ENCODE measurements at regions not wholly inside any gene's neighbourhood (a gene's known extent, or its start where the extent isn't known, plus 50 kb on each side); places are given as distances from the start of the nearest gene placed in this dataset.

- H2BK20ac ChIP-seq (ENCODE audit: low read length) = no peak overlapping the region
- H3K14ac ChIP-seq (ENCODE audit: insufficient read length) = no peak overlapping the region
- H4K5ac ChIP-seq (ENCODE audit: insufficient read length, low read depth, low read length) = no peak overlapping the region
- H3K23me2 ChIP-seq (ENCODE audit: low read depth, low read length) = no peaks in the 10 kb centered on the region
- DNase-seq (ENCODE audit: low read depth in 1 of 2, low spot score in 2 of 2) (no peak), FAIRE-seq (no peak)
- H3K18ac ChIP-seq (ENCODE audit: extremely low read depth, low read length) = no peak overlapping the region
- TF ChIP-seq FOSL1 (IDR thresholded peaks at IDR 0.05; ENCODE audit: insufficient read depth, low read depth, low read length) = no peak
- no peak for TF ChIP-seq GABPA (IDR thresholded peaks at IDR 0.05; ENCODE audit: borderline replicate concordance, insufficient read depth, low read length)
- no peak for TF ChIP-seq PHF8 (conservative IDR thresholded peaks at IDR 0.05; ENCODE audit: low read depth, low read length)
- peaks cover 0 to 10% of the 10 kb centered on the region in 2 experiments; a peak in 1 of 4 replicates for H3K9me3 ChIP-seq (ENCODE audit: insufficient read depth in 2 of 2, low read depth in 1 of 2, low read length in 1 of 2)
- H2BK5ac ChIP-seq (ENCODE audit: low read depth, low read length) = no peak overlapping the region
- no peak overlapping the region for H2BK12ac ChIP-seq (ENCODE audit: low read depth, low read length)
- WGBS, 2 experiments (ENCODE audit: extremely low coverage in 1 of 2, insufficient coverage in 1 of 2, insufficient read length in 1 of 2, insufficient replicate concordance in 2 of 2, low coverage in 1 of 2, low lambda C conversion rate in 2 of 2, missing lambda C conversion rate in 1 of 2) = 90% methylated on average over 3 of the region's 3 CpGs; no CpG with 5 or more reads in 1 of the 2 experiments
- no peak overlapping the region for H3K56ac ChIP-seq (replicated peaks; ENCODE audit: insufficient read length, low read depth, low read length)
- no peak overlapping the region for H3K9ac ChIP-seq (replicated peaks in 1 of 4; ENCODE audit: extremely low read depth in 1 of 4, low read depth in 3 of 4, low read length in 3 of 4)
- H3K23ac ChIP-seq (ENCODE audit: insufficient read length) = no peak overlapping the region
- no peak overlapping the region for H2AFZ ChIP-seq (ENCODE audit: low read length)
- no peak overlapping the region for H3K4me2 ChIP-seq (ENCODE audit: insufficient read depth in 1 of 2, low read depth in 2 of 2, low read length in 2 of 2)
- H3K4ac ChIP-seq (replicated peaks; ENCODE audit: insufficient read length, low read depth, low read length) = no peak overlapping the region
- no peak overlapping the region for H2BK15ac ChIP-seq (ENCODE audit: low read length)
- H2BK120ac ChIP-seq (replicated peaks; ENCODE audit: low read depth, low read length) = no peak overlapping the region
- no peaks in the 10 kb centered on the region for H3K27me3 ChIP-seq (replicated peaks in 1 of 4; ENCODE audit: control insufficient read depth in 3 of 4, extremely low read depth in 1 of 4, insufficient read depth in 3 of 4, low read length in 3 of 4)
- no peak overlapping the region for H3K27ac ChIP-seq (ENCODE audit: low read depth, low read length)
- H2AK5ac ChIP-seq (ENCODE audit: low read depth, low read length) = no peak overlapping the region
- H4K20me1 ChIP-seq (replicated peaks in 1 of 2; ENCODE audit: control insufficient read depth in 1 of 2, insufficient read depth in 2 of 2, low read length in 2 of 2) = no peaks in the 10 kb centered on the region
- POLR2A ChIA-PET (ENCODE audit: partially characterized antibody) = no interaction called here
- H4K8ac ChIP-seq (ENCODE audit: extremely low read depth, insufficient read depth, low read length) = no peak overlapping the region
- H3K79me2 ChIP-seq (ENCODE audit: control insufficient read depth in 1 of 2, insufficient read depth in 2 of 2, low read length in 2 of 2) = no peaks in the 10 kb centered on the region
- no peak overlapping the region for H3K4me3 ChIP-seq (ENCODE audit: extremely low read depth in 1 of 4, insufficient read depth in 2 of 4, low read depth in 3 of 4, low read length in 4 of 4)
- no peaks in the 10 kb centered on the region for H3K4me1 ChIP-seq (replicated peaks in 1 of 4; ENCODE audit: control insufficient read depth in 3 of 4, insufficient read depth in 4 of 4, low read length in 3 of 4)
- no peaks in the 10 kb centered on the region for H3K79me1 ChIP-seq (ENCODE audit: low read depth, low read length)
- H3K36me3 ChIP-seq (ENCODE audit: control insufficient read depth in 2 of 4, insufficient read depth in 4 of 4, low read length in 3 of 4) = no peaks in the 10 kb centered on the region
- H4K91ac ChIP-seq (replicated peaks; ENCODE audit: insufficient read length, low read length) = no peak overlapping the region
- CTCF ChIA-PET (ENCODE audit: partially characterized antibody) = interaction anchor here (0.6 kb wide), 1 partner anchor 81 kb away, joined by 3 read pairs; no protein-coding TSS in a partner anchor
Measured at GRCh38 chr7:52360541-52360940, 674.9 kb upstream of the POM121L12 start.

Measured in H1 (cell line).